GM19452 (cell line): ENCODE measurements at regions not wholly inside any gene's neighbourhood (a gene's known extent, or its start where the extent isn't known, plus 50 kb on each side); places are given as distances from the start of the nearest gene placed in this dataset.

Experiments used
- ATAC-seq: cut with Tn5 transposase; IDR thresholded peaks from one replicate; pipeline ENCODE4 v1.9.1; 2021; ENCODE audit not compliant: unreplicated experiment

- no peak for ATAC-seq
Observed at GRCh38 chr10:131519723-131520605, 208.4 kb upstream of the TCERG1L start.

- ATAC-seq, result no peak
Observed at GRCh38 chr10:131531265-131532190, 220.0 kb upstream of the TCERG1L start.

- ATAC-seq, result no peak
Observed at GRCh38 chr10:131532291-131532690, 220.8 kb upstream of the TCERG1L start.

GRCh38 chr10:131532745-131533341, 221.3 kb upstream of the TCERG1L start:
- no peak for ATAC-seq

GRCh38 chr10:131533846-131534526, 222.5 kb upstream of the TCERG1L start:
- no peak for ATAC-seq

- no peak for ATAC-seq
Observed at GRCh38 chr10:131534836-131535235, 223.3 kb upstream of the TCERG1L start.

GRCh38 chr10:131536676-131537075, 225.2 kb upstream of the TCERG1L start:
- ATAC-seq, result no peak

GRCh38 chr10:131537281-131537680, 225.8 kb upstream of the TCERG1L start:
- ATAC-seq, result no peak

- ATAC-seq, result no peak
Observed at GRCh38 chr10:131544495-131544894, 233.0 kb upstream of the TCERG1L start.

GRCh38 chr10:131546086-131546810, 234.7 kb upstream of the TCERG1L start:
- no peak for ATAC-seq

- no peak for ATAC-seq
Observed at GRCh38 chr10:131547129-131547799, 235.7 kb upstream of the TCERG1L start.

GRCh38 chr10:131548176-131548575, 236.7 kb upstream of the TCERG1L start:
- no peak for ATAC-seq

- no peak for ATAC-seq
Observed at GRCh38 chr10:131549116-131549515, 237.6 kb upstream of the TCERG1L start.

GRCh38 chr10:131553121-131553520, 241.6 kb upstream of the TCERG1L start:
- ATAC-seq, result no peak

GRCh38 chr10:131553581-131553980, 242.1 kb upstream of the TCERG1L start:
- no peak for ATAC-seq

GRCh38 chr10:131554821-131555220, 243.3 kb upstream of the TCERG1L start:
- ATAC-seq, result no peak

GRCh38 chr10:131555406-131555805, 243.9 kb upstream of the TCERG1L start:
- ATAC-seq, result no peak

- no peak for ATAC-seq
Observed at GRCh38 chr10:131556061-131556896, 244.8 kb upstream of the TCERG1L start.
